Right renal pelvis (tissue), 4 donors: ENCODE measurements at regions not wholly inside any gene's neighbourhood (a gene's known extent, or its start where the extent isn't known, plus 50 kb on each side); places are given as distances from the start of the nearest gene placed in this dataset.
"Not testable (repeated sequence)": the region's sequence is repeated elsewhere in the genome, so short reads cannot be mapped to it uniquely, and the experiment has no call there.

Source experiments
- DNase-seq, 4 donors: peaks; one replicate each; pipeline ENCODE4 v3.0.0-alpha.2; 2013; ENCODE audit warnings: low read depth in 4 of 4, low spot score in 3 of 4, missing footprints in 1 of 4

GRCh38 chr6:134642279-134642678 is 307.6 kb downstream of the ALDH8A1 start:
- DNase-seq: peak; percentile 12 to 40 (median 24)

GRCh38 chr6:134640975-134641429 is 308.9 kb downstream of the ALDH8A1 start:
- DNase-seq: peak; percentile 31 to 52 (median 46)

- DNase-seq: no peak
Measured at GRCh38 chr6:134640229-134640628, 309.7 kb downstream of the ALDH8A1 start.

GRCh38 chr6:134637847-134638437 is 312.0 kb downstream of the ALDH8A1 start:
- no peak for DNase-seq

GRCh38 chr6:134637282-134637681 is 312.6 kb downstream of the ALDH8A1 start:
- DNase-seq: no peak

- DNase-seq: no peak
Measured at GRCh38 chr6:134636186-134636799, 313.6 kb downstream of the ALDH8A1 start.

- DNase-seq: no peak
Measured at GRCh38 chr6:134634966-134635365, 314.9 kb downstream of the ALDH8A1 start.

GRCh38 chr6:134634466-134634865 is 315.4 kb downstream of the ALDH8A1 start:
- no peak for DNase-seq

GRCh38 chr6:134632982-134633940 is 315.3 kb upstream of the SGK1 start:
- not testable (repeated sequence) for DNase-seq

GRCh38 chr6:134632024-134632423 is 314.1 kb upstream of the SGK1 start:
- DNase-seq: no peak

- no peak for DNase-seq
Measured at GRCh38 chr6:134631398-134631924, 313.5 kb upstream of the SGK1 start.

- no peak for DNase-seq
Measured at GRCh38 chr6:134630508-134631121, 312.7 kb upstream of the SGK1 start.

- no peak for DNase-seq
Measured at GRCh38 chr6:134628154-134628553, 310.2 kb upstream of the SGK1 start.

- no peak for DNase-seq
Measured at GRCh38 chr6:134627707-134628106, 309.8 kb upstream of the SGK1 start.

- DNase-seq: no peak
Measured at GRCh38 chr6:134626589-134626988, 308.7 kb upstream of the SGK1 start.

GRCh38 chr6:134626086-134626485 is 308.2 kb upstream of the SGK1 start:
- DNase-seq: no peak

GRCh38 chr6:134624781-134625180 is 306.9 kb upstream of the SGK1 start:
- no peak for DNase-seq

GRCh38 chr6:134623401-134623800 is 305.5 kb upstream of the SGK1 start:
- DNase-seq: no peak

GRCh38 chr6:134622382-134623173 is 304.7 kb upstream of the SGK1 start:
- DNase-seq: no peak

- no peak for DNase-seq
Measured at GRCh38 chr6:134621858-134622257, 303.9 kb upstream of the SGK1 start.
